ENCODE measurements at regions not wholly inside any gene's neighbourhood (a gene's known extent, or its start where the extent isn't known, plus 50 kb on each side); places are given as distances from the start of the nearest gene placed in this dataset.

GRCh38 chr6:11951868-11952267 is 60.2 kb upstream of the HIVEP1 start:
- no peak for ATAC-seq
- H3K9me3 ChIP-seq: no peaks in the 10 kb centered on the region
- H3K4me1 ChIP-seq: no peaks in the 10 kb centered on the region
- H3K4me3 ChIP-seq: no peak overlapping the region
- TF ChIP-seq POLR2AphosphoS5 (IDR thresholded peaks at IDR 0.05): no peak
- no peak for TF ChIP-seq CTCF (IDR thresholded peaks at IDR 0.05)
- TF ChIP-seq POLR2A (IDR thresholded peaks at IDR 0.05): no peak
- no peak for TF ChIP-seq EP300 (IDR thresholded peaks at IDR 0.05)
- no peaks in the 10 kb centered on the region for H3K27me3 ChIP-seq
- WGBS, 2 donors (ENCODE audit: low coverage in 1 of 2): 70 to 85% methylated on average over 3 of the region's 3 CpGs
- H3K36me3 ChIP-seq: no peaks in the 10 kb centered on the region
- H3K27ac ChIP-seq: no peak overlapping the region

- H3K36me3 ChIP-seq: no peaks in the 10 kb centered on the region
- TF ChIP-seq POLR2A (IDR thresholded peaks at IDR 0.05) (no peak), POLR2AphosphoS5 (IDR thresholded peaks at IDR 0.05) (peak; percentile 19)
- peak; percentile 81 for ATAC-seq
- H3K9me3 ChIP-seq: no peaks in the 10 kb centered on the region
- H3K4me3 ChIP-seq: no peak overlapping the region
- no peaks in the 10 kb centered on the region for H3K27me3 ChIP-seq
- WGBS, 2 donors (ENCODE audit: low coverage in 1 of 2): 40 to 65% methylated on average over 1 to 2 of the region's 2 CpGs
- H3K27ac ChIP-seq: peak overlapping the region in 2 of 4 donors; percentile 16 to 36
- H3K4me1 ChIP-seq: no peaks in the 10 kb centered on the region
Observed at GRCh38 chr6:11950109-11950508, 62.0 kb upstream of the HIVEP1 start.

- TF ChIP-seq EP300 (IDR thresholded peaks at IDR 0.05): no peak
- TF ChIP-seq POLR2A (IDR thresholded peaks at IDR 0.05): no peak
- TF ChIP-seq CTCF (IDR thresholded peaks at IDR 0.05): no peak
- no peak for TF ChIP-seq POLR2AphosphoS5 (IDR thresholded peaks at IDR 0.05)
- no peak overlapping the region for H3K27ac ChIP-seq
- no peak overlapping the region for H3K4me3 ChIP-seq
- H3K4me1 ChIP-seq: no peaks in the 10 kb centered on the region
- no peaks in the 10 kb centered on the region for H3K9me3 ChIP-seq
- no peaks in the 10 kb centered on the region for H3K36me3 ChIP-seq
- ATAC-seq: no peak
- WGBS, 2 donors (ENCODE audit: low coverage in 1 of 2): 30 to 88% methylated on average over 2 of the region's 2 CpGs
- H3K27me3 ChIP-seq: no peaks in the 10 kb centered on the region
Observed at GRCh38 chr6:11947575-11947974, 64.5 kb upstream of the HIVEP1 start.

- no peak for ATAC-seq
- TF ChIP-seq CTCF (IDR thresholded peaks at IDR 0.05): no peak
- TF ChIP-seq EP300 (IDR thresholded peaks at IDR 0.05): no peak
- no peak for TF ChIP-seq POLR2AphosphoS5 (IDR thresholded peaks at IDR 0.05)
- no peak for TF ChIP-seq POLR2A (IDR thresholded peaks at IDR 0.05)
- Histone ChIP-seq H3K4me3 (no peak overlapping the region), H3K9me3 (no peaks in the 10 kb centered on the region), H3K4me1 (no peaks in the 10 kb centered on the region), H3K36me3 (no peaks in the 10 kb centered on the region), H3K27ac (no peak overlapping the region), H3K27me3 (no peaks in the 10 kb centered on the region)
- WGBS, 2 donors (ENCODE audit: low coverage in 1 of 2): 88 to 100% methylated on average over 1 to 2 of the region's 2 CpGs
Observed at GRCh38 chr6:11947063-11947462, 65.0 kb upstream of the HIVEP1 start.

- Histone ChIP-seq H3K4me1 (no peaks in the 10 kb centered on the region), H3K9me3 (no peaks in the 10 kb centered on the region), H3K27me3 (no peaks in the 10 kb centered on the region), H3K4me3 (no peak overlapping the region), H3K36me3 (no peaks in the 10 kb centered on the region), H3K27ac (no peak overlapping the region)
- ATAC-seq: no peak
- TF ChIP-seq POLR2AphosphoS5 (IDR thresholded peaks at IDR 0.05) (no peak), EP300 (IDR thresholded peaks at IDR 0.05) (no peak), CTCF (IDR thresholded peaks at IDR 0.05) (no peak), POLR2A (IDR thresholded peaks at IDR 0.05) (no peak)
- 27 to 67% methylated on average over 1 of the region's 1 CpG for WGBS, 2 donors (ENCODE audit: low coverage in 1 of 2)
Observed at GRCh38 chr6:11944111-11944510, 68.0 kb upstream of the HIVEP1 start.
